ENCODE measurements at regions not wholly inside any gene's neighbourhood (a gene's known extent, or its start where the extent isn't known, plus 50 kb on each side); places are given as distances from the start of the nearest gene placed in this dataset.
"Not testable (repeated sequence)": the region's sequence is repeated elsewhere in the genome, so short reads cannot be mapped to it uniquely, and the experiment has no call there.

GRCh38 chr10:35973912-35974591, 332.0 kb upstream of the FZD8 start:
- not testable (repeated sequence) for TF ChIP-seq POLR2A, CTCF (IDR thresholded peaks at IDR 0.05)

All from right lobe of liver (tissue), 4 donors.